GM23248 (cell line): ENCODE measurements at regions not wholly inside any gene's neighbourhood (a gene's known extent, or its start where the extent isn't known, plus 50 kb on each side); places are given as distances from the start of the nearest gene placed in this dataset.

Experiments
- EZH2 ChIP-seq: fragments of 200-600 bp; sonication (generic); IDR thresholded peaks from 2 replicates; pipeline ENCODE4 v1.6.1; 2018; ENCODE audit warnings: antibody characterized with exemption, mild to moderate bottlenecking; ENCODE audit not compliant: insufficient read depth, poor library complexity, severe bottlenecking
- EZH2phosphoT487 ChIP-seq: fragments of 200-600 bp; sonication (generic); IDR thresholded peaks from 2 replicates; pipeline ENCODE4 v1.6.1; 2018; ENCODE audit warnings: antibody characterized with exemption, moderate library complexity, mild to moderate bottlenecking, low read depth; ENCODE audit not compliant: insufficient read depth

- no peak for TF ChIP-seq EZH2
- TF ChIP-seq EZH2phosphoT487 = no peak
These were observed 118.4 kb upstream of the ANK3 start for GRCh38 chr10:60508037-60508436.
